Sigmoid colon (tissue), 4 donors: ENCODE measurements at regions not wholly inside any gene's neighbourhood (a gene's known extent, or its start where the extent isn't known, plus 50 kb on each side); places are given as distances from the start of the nearest gene placed in this dataset.
"Not testable (repeated sequence)": the region's sequence is repeated elsewhere in the genome, so short reads cannot be mapped to it uniquely, and the experiment has no call there.

Experiments used
- EP300 ChIP-seq, 4 donors: sonication (generic); formaldehyde crosslinking; IDR thresholded peaks; one replicate each; pipeline ENCODE4 v1.6.1; 2017; ENCODE audit warnings: antibody characterized with exemption in 4 of 4
- POLR2A ChIP-seq, 2 donors: fragments of 450-650 bp; IDR thresholded peaks; one replicate each; pipeline ENCODE4 v1.6.1; 2016; ENCODE audit warnings: antibody characterized with exemption in 2 of 2, mild to moderate bottlenecking in 2 of 2, moderate library complexity in 2 of 2
- POLR2AphosphoS5 ChIP-seq, 4 donors: sonication (generic); formaldehyde crosslinking; IDR thresholded peaks; one replicate each; pipeline ENCODE4 v1.6.1; 2017; ENCODE audit warnings: antibody characterized with exemption in 4 of 4
- TF ChIP-seq, protein P1 (sequence below), 4 experiments: fragments of 450-650 bp in 3 of 4; fragments of 200-600 bp in 1 of 4; IDR thresholded peaks; one replicate each; pipeline ENCODE4 v1.5.1; 2016 to 2019; ENCODE audit warnings: antibody characterized with exemption in 4 of 4, mild to moderate bottlenecking in 3 of 4, moderate library complexity in 2 of 4

DNA sequence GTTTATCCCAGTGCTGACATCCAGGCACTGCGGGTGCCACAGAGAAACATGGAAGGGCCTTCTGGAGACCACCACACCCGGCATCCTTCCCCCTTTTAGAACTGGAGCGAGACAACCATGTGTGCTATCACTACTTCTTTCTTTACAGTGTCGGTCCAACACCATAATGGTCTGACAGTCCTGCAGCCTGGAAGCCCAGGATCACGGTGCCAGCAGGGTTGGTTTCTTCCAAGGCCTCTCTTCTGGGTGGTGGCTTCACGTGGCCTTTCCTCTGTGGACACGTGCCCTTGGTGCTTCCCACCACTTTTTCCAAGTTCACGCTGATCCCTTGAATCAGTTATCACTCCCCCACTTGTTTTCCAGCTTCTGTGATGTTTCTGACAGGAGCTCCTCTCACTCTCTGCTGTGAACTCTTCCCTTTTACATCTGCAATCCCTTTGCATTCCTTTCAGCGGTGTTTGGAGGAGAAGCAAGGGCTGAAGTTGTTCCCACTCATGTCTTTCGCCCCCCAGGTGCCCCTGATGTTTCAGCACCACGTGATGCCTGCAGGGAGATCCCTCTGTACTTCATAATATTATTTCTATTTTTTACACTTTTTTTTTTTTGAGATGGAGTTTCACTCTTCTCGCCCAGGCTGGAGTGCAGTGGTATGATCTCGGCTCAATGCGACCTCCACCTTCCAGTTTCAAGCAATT lies 1067.0 kb downstream of the RPIA start:
- TF ChIP-seq, protein P1, sequence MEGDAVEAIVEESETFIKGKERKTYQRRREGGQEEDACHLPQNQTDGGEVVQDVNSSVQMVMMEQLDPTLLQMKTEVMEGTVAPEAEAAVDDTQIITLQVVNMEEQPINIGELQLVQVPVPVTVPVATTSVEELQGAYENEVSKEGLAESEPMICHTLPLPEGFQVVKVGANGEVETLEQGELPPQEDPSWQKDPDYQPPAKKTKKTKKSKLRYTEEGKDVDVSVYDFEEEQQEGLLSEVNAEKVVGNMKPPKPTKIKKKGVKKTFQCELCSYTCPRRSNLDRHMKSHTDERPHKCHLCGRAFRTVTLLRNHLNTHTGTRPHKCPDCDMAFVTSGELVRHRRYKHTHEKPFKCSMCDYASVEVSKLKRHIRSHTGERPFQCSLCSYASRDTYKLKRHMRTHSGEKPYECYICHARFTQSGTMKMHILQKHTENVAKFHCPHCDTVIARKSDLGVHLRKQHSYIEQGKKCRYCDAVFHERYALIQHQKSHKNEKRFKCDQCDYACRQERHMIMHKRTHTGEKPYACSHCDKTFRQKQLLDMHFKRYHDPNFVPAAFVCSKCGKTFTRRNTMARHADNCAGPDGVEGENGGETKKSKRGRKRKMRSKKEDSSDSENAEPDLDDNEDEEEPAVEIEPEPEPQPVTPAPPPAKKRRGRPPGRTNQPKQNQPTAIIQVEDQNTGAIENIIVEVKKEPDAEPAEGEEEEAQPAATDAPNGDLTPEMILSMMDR (IDR thresholded peaks at IDR 0.05), result not testable (repeated sequence)
- TF ChIP-seq POLR2A, EP300, POLR2AphosphoS5 (IDR thresholded peaks at IDR 0.05): not testable (repeated sequence)
